Sigmoid colon (tissue), 6 donors: ENCODE measurements at regions not wholly inside any gene's neighbourhood (a gene's known extent, or its start where the extent isn't known, plus 50 kb on each side); places are given as distances from the start of the nearest gene placed in this dataset.

Experiments used
- DNase-seq: peaks from one replicate; pipeline ENCODE4 v3.0.0-alpha.2; 2019
- H3K27ac ChIP-seq, 4 donors: fragments of 200-600 bp; sonication (generic); one replicate each; pipeline ENCODE4 v1.5.1; 2016 to 2019; ENCODE audit warnings: mild to moderate bottlenecking in 1 of 4
- H3K27me3 ChIP-seq, 3 donors: fragments of 200-600 bp; sonication (generic); one replicate each; pipeline ENCODE4 v1.5.1; 2019; ENCODE audit warnings: mild to moderate bottlenecking in 1 of 3
- H3K36me3 ChIP-seq, 4 donors: fragments of 200-600 bp; sonication (generic); one replicate each; pipeline ENCODE4 v1.5.1; 2016 to 2019
- H3K4me1 ChIP-seq, 4 donors: fragments of 200-600 bp; sonication (generic); one replicate each; pipeline ENCODE4 v1.5.1; 2017 to 2019
- H3K4me3 ChIP-seq, 4 donors: fragments of 200-600 bp; sonication (generic); one replicate each; pipeline ENCODE4 v1.5.1; 2017 to 2019; ENCODE audit warnings: mild to moderate bottlenecking in 2 of 4, moderate library complexity in 1 of 4
- H3K9me3 ChIP-seq, 4 donors: fragments of 200-600 bp in 3 of 4; sonication (generic) in 3 of 4; one replicate each; pipeline versions ENCODE4 v1.5.1 to v1.6.1; 2013 to 2019
- CTCF ChIP-seq, 4 experiments: fragments of 450-650 bp in 3 of 4; fragments of 200-600 bp in 1 of 4; IDR thresholded peaks; one replicate each; pipeline ENCODE4 v1.5.1; 2016 to 2019; ENCODE audit warnings: antibody characterized with exemption in 4 of 4, mild to moderate bottlenecking in 3 of 4, moderate library complexity in 2 of 4
- EP300 ChIP-seq, 4 donors: sonication (generic); formaldehyde crosslinking; IDR thresholded peaks; one replicate each; pipeline ENCODE4 v1.6.1; 2017; ENCODE audit warnings: antibody characterized with exemption in 4 of 4
- POLR2A ChIP-seq, 2 donors: fragments of 450-650 bp; IDR thresholded peaks; one replicate each; pipeline ENCODE4 v1.6.1; 2016; ENCODE audit warnings: antibody characterized with exemption in 2 of 2, mild to moderate bottlenecking in 2 of 2, moderate library complexity in 2 of 2
- POLR2AphosphoS5 ChIP-seq, 4 donors: sonication (generic); formaldehyde crosslinking; IDR thresholded peaks; one replicate each; pipeline ENCODE4 v1.6.1; 2017; ENCODE audit warnings: antibody characterized with exemption in 4 of 4
- WGBS, 2 donors: extraction: QIAGEN DNeasy Blood & Tissue Kit; methylation state at CpG; one replicate each; pipeline ENCODE4 v1.1.7; 2013; 5-methylcytosine and 5-hydroxymethylcytosine counted together
- intact Hi-C: fragments of 100-400 bp; cut with DNase I; formaldehyde crosslinking; loops from one replicate; pipeline ENCODE4 v1.15.1; 2023
- donor health status: healthy with polysubstance abuse.
- donor health status: healthy.

GRCh38 chr7:106773228-106773627 is 91.9 kb upstream of the PIK3CG start:
- intact Hi-C loops = no loop called here
- Histone ChIP-seq H3K4me1 (peaks cover 0 to 15% (median 3%) of the 10 kb centered on the region in 4 donors), H3K9me3 (no peaks in the 10 kb centered on the region), H3K4me3 (no peak overlapping the region), H3K36me3 (no peaks in the 10 kb centered on the region), H3K27me3 (no peaks in the 10 kb centered on the region), H3K27ac (no peak overlapping the region)
- no peak for DNase-seq
- TF ChIP-seq EP300 (IDR thresholded peaks at IDR 0.05) (no peak), POLR2AphosphoS5 (IDR thresholded peaks at IDR 0.05) (no peak), POLR2A (IDR thresholded peaks at IDR 0.05) (no peak), CTCF (IDR thresholded peaks at IDR 0.05) (no peak)
- 89 to 90% methylated on average over 1 of the region's 1 CpG for WGBS, 2 donors

- WGBS, 2 donors = 97 to 98% methylated on average over 2 of the region's 2 CpGs
These were observed 91.4 kb upstream of the PIK3CG start for GRCh38 chr7:106773721-106774120.

GRCh38 chr7:106774213-106774767 is 90.8 kb upstream of the PIK3CG start:
- Histone ChIP-seq H3K27ac (no peak overlapping the region), H3K36me3 (no peaks in the 10 kb centered on the region), H3K4me1 (peaks cover 0 to 10% (median 0%) of the 10 kb centered on the region in 4 donors), H3K9me3 (no peaks in the 10 kb centered on the region), H3K27me3 (no peaks in the 10 kb centered on the region), H3K4me3 (no peak overlapping the region)
- DNase-seq = no peak
- intact Hi-C loops = no loop called here
- 95% methylated on average over 4 of the region's 4 CpGs for WGBS, 2 donors
- TF ChIP-seq EP300 (IDR thresholded peaks at IDR 0.05) = no peak
- TF ChIP-seq POLR2A (IDR thresholded peaks at IDR 0.05) = no peak
- TF ChIP-seq CTCF (IDR thresholded peaks at IDR 0.05) = no peak
- TF ChIP-seq POLR2AphosphoS5 (IDR thresholded peaks at IDR 0.05) = no peak

More at GRCh38 chr7:106773721-106774120, 91.4 kb upstream of the PIK3CG start:
- intact Hi-C loops = no loop called here
- H3K4me1 ChIP-seq = peaks cover 0 to 10% (median under 1%) of the 10 kb centered on the region in 4 donors
- DNase-seq = no peak
- H3K27me3 ChIP-seq = no peaks in the 10 kb centered on the region
- no peak overlapping the region for H3K4me3 ChIP-seq
- no peaks in the 10 kb centered on the region for H3K9me3 ChIP-seq
- no peak overlapping the region for H3K27ac ChIP-seq
- no peak for TF ChIP-seq POLR2A (IDR thresholded peaks at IDR 0.05)
- no peak for TF ChIP-seq CTCF (IDR thresholded peaks at IDR 0.05)
- TF ChIP-seq EP300 (IDR thresholded peaks at IDR 0.05) = no peak
- TF ChIP-seq POLR2AphosphoS5 (IDR thresholded peaks at IDR 0.05) = no peak
- no peaks in the 10 kb centered on the region for H3K36me3 ChIP-seq

GRCh38 chr7:106774768-106775551 is 90.1 kb upstream of the PIK3CG start:
- Histone ChIP-seq H3K4me3 (no peak overlapping the region), H3K27me3 (no peaks in the 10 kb centered on the region), H3K4me1 (peaks cover 0 to 5% (median 0%) of the 10 kb centered on the region in 4 donors), H3K9me3 (no peaks in the 10 kb centered on the region), H3K27ac (no peak overlapping the region), H3K36me3 (no peaks in the 10 kb centered on the region)
- TF ChIP-seq CTCF (IDR thresholded peaks at IDR 0.05) (no peak), EP300 (IDR thresholded peaks at IDR 0.05) (no peak), POLR2A (IDR thresholded peaks at IDR 0.05) (no peak), POLR2AphosphoS5 (IDR thresholded peaks at IDR 0.05) (no peak)
- 84 to 85% methylated on average over 12 of the region's 12 CpGs for WGBS, 2 donors
- DNase-seq = no peak
- intact Hi-C loops = no loop called here
